Liver (tissue), 7 donors: ENCODE measurements at regions not wholly inside any gene's neighbourhood (a gene's known extent, or its start where the extent isn't known, plus 50 kb on each side); places are given as distances from the start of the nearest gene placed in this dataset.
"Not testable (repeated sequence)": the region's sequence is repeated elsewhere in the genome, so short reads cannot be mapped to it uniquely, and the experiment has no call there.

Experiments
- DNase-seq: peaks from one replicate; pipeline ENCODE4 v3.0.0-alpha.2; 2017; ENCODE audit warnings: low spot score
- H3K27ac ChIP-seq, 2 donors: one replicate each; pipeline ENCODE4 v1.7.0; 2013; ENCODE audit warnings: inconsistent platforms in 2 of 2, low read length in 2 of 2, control low read depth in 1 of 2, low read depth in 1 of 2, mild to moderate bottlenecking in 1 of 2
- H3K27me3 ChIP-seq, 4 donors: one replicate each; pipeline versions ENCODE4 v1.6.1 to v1.7.0; 2013; ENCODE audit warnings: low read length in 3 of 4, inconsistent platforms in 1 of 4, mild to moderate bottlenecking in 1 of 4, moderate library complexity in 1 of 4; ENCODE audit not compliant: control insufficient read depth in 4 of 4, insufficient read depth in 4 of 4
- H3K36me3 ChIP-seq, 4 donors: one replicate each; pipeline versions ENCODE4 v1.6.1 to v1.7.0; 2013; ENCODE audit warnings: low read length in 3 of 4, mild to moderate bottlenecking in 3 of 4, low read depth in 1 of 4, moderate library complexity in 1 of 4; ENCODE audit not compliant: control insufficient read depth in 4 of 4, insufficient read depth in 3 of 4
- H3K4me1 ChIP-seq, 4 donors: one replicate each; pipeline versions ENCODE4 v1.6.1 to v1.7.0; 2013; ENCODE audit warnings: low read length in 3 of 4, mild to moderate bottlenecking in 3 of 4, moderate library complexity in 1 of 4; ENCODE audit not compliant: control insufficient read depth in 4 of 4, insufficient read depth in 4 of 4
- H3K4me3 ChIP-seq, 3 donors: one replicate each; pipeline versions ENCODE4 v1.6.1 to v1.7.0; 2013; ENCODE audit warnings: low read length in 3 of 3, control low read depth in 1 of 3, low read depth in 1 of 3, mild to moderate bottlenecking in 1 of 3
- H3K9ac ChIP-seq, 2 donors: one replicate each; pipeline ENCODE4 v1.7.0; 2013; ENCODE audit warnings: low read length in 2 of 2, mild to moderate bottlenecking in 2 of 2, moderate library complexity in 2 of 2, control low read depth in 1 of 2, low read depth in 1 of 2
- H3K9me3 ChIP-seq, 4 donors: one replicate each; pipeline versions ENCODE4 v1.6.1 to v1.7.0; 2013; ENCODE audit warnings: low read length in 3 of 4; ENCODE audit not compliant: control insufficient read depth in 4 of 4
- ATF3 ChIP-seq: IDR thresholded peaks from 2 replicates; pipeline ENCODE4 v1.6.1; 2016; ENCODE audit warnings: antibody characterized with exemption
- EGR1 ChIP-seq, 2 donors: IDR thresholded peaks; 2 replicates each; pipeline ENCODE4 v1.6.1; 2016 to 2018; ENCODE audit warnings: antibody characterized with exemption in 2 of 2, low read depth in 2 of 2
- FOXA1 ChIP-seq: IDR thresholded peaks from 2 replicates; pipeline ENCODE4 v1.6.1; 2016; ENCODE audit warnings: antibody characterized with exemption
- FOXA2 ChIP-seq: IDR thresholded peaks from 2 replicates; pipeline ENCODE4 v1.6.1; 2016; ENCODE audit warnings: antibody characterized with exemption
- GABPA ChIP-seq, 2 donors: IDR thresholded peaks in 1 of 2; conservative IDR thresholded peaks in 1 of 2; 2 replicates each; pipeline ENCODE4 v1.6.1; 2016; ENCODE audit warnings: antibody characterized with exemption in 2 of 2, mild to moderate bottlenecking in 1 of 2, moderate library complexity in 1 of 2
- HNF4A ChIP-seq, 2 donors: conservative IDR thresholded peaks; 2 replicates each; pipeline ENCODE4 v1.6.1; 2016; ENCODE audit warnings: antibody characterized with exemption in 2 of 2, mild to moderate bottlenecking in 2 of 2
- JUND ChIP-seq, 2 donors: IDR thresholded peaks; 2 replicates each; pipeline ENCODE4 v1.6.1; 2016; ENCODE audit warnings: antibody characterized with exemption in 2 of 2
- RAD21 ChIP-seq, 2 donors: IDR thresholded peaks; 2 replicates each; pipeline ENCODE4 v1.6.1; 2016; ENCODE audit warnings: antibody characterized with exemption in 2 of 2, mild to moderate bottlenecking in 2 of 2
- REST ChIP-seq: IDR thresholded peaks from 2 replicates; pipeline ENCODE4 v1.6.1; 2016; ENCODE audit warnings: antibody characterized with exemption, mild to moderate bottlenecking
- RXRA ChIP-seq, 2 donors: IDR thresholded peaks; 2 replicates each; pipeline ENCODE4 v1.6.1; 2017 to 2018; ENCODE audit warnings: antibody characterized with exemption in 2 of 2, mild to moderate bottlenecking in 1 of 2
- TAF1 ChIP-seq: conservative IDR thresholded peaks from 2 replicates; pipeline ENCODE4 v1.6.1; 2016; ENCODE audit warnings: antibody characterized with exemption, mild to moderate bottlenecking
- WGBS: extraction: QIAGEN DNeasy Blood & Tissue Kit; methylation state at CpG from one replicate; pipeline ENCODE4 v1.1.7; 2013; 5-methylcytosine and 5-hydroxymethylcytosine counted together
- donor health status: healthy.
- donor health status: healthy.
- donor health status: healthy.
- donor health status: healthy.

GRCh38 chr13:99730403-99730802 lies 229.1 kb downstream of the TM9SF2 start:
- H3K9me3 ChIP-seq, result no peaks in the 10 kb centered on the region
- TF ChIP-seq EGR1 (IDR thresholded peaks at IDR 0.05; ENCODE audit: low read depth in 2 of 2) (no peak), HNF4A (conservative IDR thresholded peaks at IDR 0.05) (no peak), REST (no peak), FOXA1 (no peak), TAF1 (no peak), FOXA2 (no peak), ATF3 (no peak), JUND (IDR thresholded peaks at IDR 0.05) (no peak), RAD21 (IDR thresholded peaks at IDR 0.05) (no peak), RXRA (IDR thresholded peaks at IDR 0.05) (no peak), GABPA (IDR thresholded peaks at IDR 0.05 in 1 of 2, conservative IDR thresholded peaks at IDR 0.05 in 1 of 2) (no peak)
- 94% methylated on average over 11 of the region's 11 CpGs for WGBS
- H3K4me3 ChIP-seq, result no peak overlapping the region
- no peaks in the 10 kb centered on the region for H3K36me3 ChIP-seq
- no peak for DNase-seq
- H3K4me1 ChIP-seq, result no peaks in the 10 kb centered on the region
- no peak overlapping the region for H3K27ac ChIP-seq
- no peak overlapping the region for H3K9ac ChIP-seq
- H3K27me3 ChIP-seq, result no peaks in the 10 kb centered on the region

DNA sequence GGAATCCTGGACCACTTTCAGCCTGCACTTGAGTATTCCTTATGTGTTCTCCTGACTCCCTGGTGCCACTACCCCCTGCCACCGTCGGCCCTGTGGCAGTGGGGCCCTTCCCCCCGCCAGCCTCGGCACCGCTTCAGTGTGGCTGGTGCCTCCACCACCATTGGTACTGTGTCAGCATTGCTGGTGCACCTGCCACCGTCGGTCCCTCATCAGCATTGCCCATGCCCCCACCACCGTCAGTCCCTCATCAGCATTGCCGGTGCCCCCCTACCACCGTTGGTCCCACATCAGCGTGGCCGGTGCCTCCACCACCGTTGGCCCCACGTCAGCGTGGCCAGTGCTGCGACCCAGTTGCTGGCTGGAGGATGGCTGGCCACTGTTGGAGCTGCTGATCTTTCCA lies 228.5 kb downstream of the TM9SF2 start:
- no peaks in the 10 kb centered on the region for H3K27me3 ChIP-seq
- H3K4me3 ChIP-seq, result no peak overlapping the region
- 95% methylated on average over 16 of the region's 16 CpGs for WGBS
- no peaks in the 10 kb centered on the region for H3K4me1 ChIP-seq
- H3K27ac ChIP-seq, result no peak overlapping the region
- no peak for DNase-seq
- no peak for TF ChIP-seq JUND (IDR thresholded peaks at IDR 0.05)
- no peaks in the 10 kb centered on the region for H3K36me3 ChIP-seq
- H3K9me3 ChIP-seq, result no peaks in the 10 kb centered on the region
- H3K9ac ChIP-seq, result no peak overlapping the region

DNA sequence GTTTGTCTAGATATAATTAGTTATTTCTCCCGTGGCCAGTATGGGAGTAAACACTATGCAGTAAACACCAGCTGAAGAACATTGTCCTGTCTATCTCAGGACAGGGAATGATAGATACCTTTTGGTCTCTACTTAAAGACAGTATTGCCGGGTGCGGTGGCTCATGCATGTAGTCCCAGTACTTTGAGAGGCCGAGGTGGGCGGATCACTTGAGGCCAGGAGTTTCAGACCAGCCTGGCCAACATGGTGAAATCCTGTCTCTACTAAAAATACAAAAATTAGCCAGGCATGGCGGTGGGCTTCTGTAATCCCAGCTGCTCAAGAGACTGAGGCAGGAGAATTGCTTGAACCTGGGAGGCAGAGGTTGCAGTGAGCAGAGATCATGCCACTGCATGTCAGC lies 226.4 kb downstream of the TM9SF2 start:
- DNase-seq, H3K36me3 ChIP-seq, H3K27ac ChIP-seq, H3K4me1 ChIP-seq, H3K9me3 ChIP-seq, H3K27me3 ChIP-seq, H3K4me3 ChIP-seq, H3K9ac ChIP-seq: not testable (repeated sequence)
- WGBS, result 96% methylated on average over 6 of the region's 6 CpGs
